ENCODE measurements at regions not wholly inside any gene's neighbourhood (a gene's known extent, or its start where the extent isn't known, plus 50 kb on each side); places are given as distances from the start of the nearest gene placed in this dataset.

DNA sequence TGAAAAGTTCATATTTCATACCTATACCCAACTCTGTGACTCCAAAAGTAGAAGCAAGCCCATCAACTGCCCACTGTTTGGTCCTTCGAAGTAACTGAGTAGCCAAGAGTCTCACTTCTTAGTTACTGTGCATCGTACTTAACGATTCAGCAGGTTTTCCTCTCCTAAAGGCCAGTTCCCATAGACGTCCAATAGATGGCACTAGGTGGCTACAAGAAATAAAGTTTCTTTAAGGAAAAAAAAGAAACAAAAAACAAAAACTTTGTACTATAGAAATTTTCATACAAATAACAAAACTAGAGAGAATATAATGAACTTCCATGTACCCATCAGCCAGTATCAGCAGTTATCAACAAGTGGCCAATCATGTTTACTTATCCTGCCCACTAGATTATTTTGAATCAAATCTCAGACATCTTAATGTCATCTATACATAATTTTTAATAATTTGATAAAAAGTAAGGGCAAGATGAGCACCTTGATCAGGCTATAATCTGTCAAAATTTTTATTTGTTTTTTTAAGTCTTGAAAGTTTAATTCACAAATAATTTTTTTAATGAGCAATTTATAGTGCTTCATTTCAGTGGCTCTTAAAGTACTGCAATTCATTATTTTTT, 63.8 kb upstream of the ACP3 start:
- H3K4me1 ChIP-seq (ENCODE audit: insufficient read depth): peaks cover 34% of the 10 kb centered on the region
- no peaks in the 10 kb centered on the region for H4K20me1 ChIP-seq (ENCODE audit: insufficient read depth)
- TF ChIP-seq EZH2 (IDR thresholded peaks at IDR 0.05; ENCODE audit: insufficient read depth, poor library complexity, severe bottlenecking) (no peak), EZH2phosphoT487 (IDR thresholded peaks at IDR 0.05; ENCODE audit: insufficient read depth, low read depth) (no peak)
- in situ Hi-C loops (cut with MboI): loop anchor here (10.0 kb wide), 1 partner anchor 151 kb away; no protein-coding TSS in a partner anchor
- H3K4me3 ChIP-seq: no peak overlapping the region
- no peak overlapping the region for H3K4me2 ChIP-seq (ENCODE audit: unreplicated experiment)
- H3K9me2 ChIP-seq (ENCODE audit: insufficient read depth): no peaks in the 10 kb centered on the region
- no peaks in the 10 kb centered on the region for H3K36me3 ChIP-seq (ENCODE audit: low read depth)
- peak; percentile 83 for DNase-seq
- H3K27ac ChIP-seq: peak overlapping the region; percentile 97
- 8 to 9% methylated on average over 4 of the region's 4 CpGs for WGBS, 2 experiments (ENCODE audit: low coverage in 1 of 2, low lambda C conversion rate in 2 of 2, missing lambda C conversion rate in 2 of 2)
- H2AFZ ChIP-seq: no peak overlapping the region
- H3K9ac ChIP-seq: 0 out of 2 replicates have a peak overlapping the region, but pooled peaks have one; percentile 6
- no peaks in the 10 kb centered on the region for H3K79me2 ChIP-seq (ENCODE audit: insufficient read depth)
- H3K9me3 ChIP-seq (ENCODE audit: low read depth): no peaks in the 10 kb centered on the region
- peaks cover 35% of the 10 kb centered on the region for H3F3A ChIP-seq (ENCODE audit: insufficient read depth)
- no peaks in the 10 kb centered on the region for H3K27me3 ChIP-seq (replicated peaks; ENCODE audit: insufficient read depth)

DNA sequence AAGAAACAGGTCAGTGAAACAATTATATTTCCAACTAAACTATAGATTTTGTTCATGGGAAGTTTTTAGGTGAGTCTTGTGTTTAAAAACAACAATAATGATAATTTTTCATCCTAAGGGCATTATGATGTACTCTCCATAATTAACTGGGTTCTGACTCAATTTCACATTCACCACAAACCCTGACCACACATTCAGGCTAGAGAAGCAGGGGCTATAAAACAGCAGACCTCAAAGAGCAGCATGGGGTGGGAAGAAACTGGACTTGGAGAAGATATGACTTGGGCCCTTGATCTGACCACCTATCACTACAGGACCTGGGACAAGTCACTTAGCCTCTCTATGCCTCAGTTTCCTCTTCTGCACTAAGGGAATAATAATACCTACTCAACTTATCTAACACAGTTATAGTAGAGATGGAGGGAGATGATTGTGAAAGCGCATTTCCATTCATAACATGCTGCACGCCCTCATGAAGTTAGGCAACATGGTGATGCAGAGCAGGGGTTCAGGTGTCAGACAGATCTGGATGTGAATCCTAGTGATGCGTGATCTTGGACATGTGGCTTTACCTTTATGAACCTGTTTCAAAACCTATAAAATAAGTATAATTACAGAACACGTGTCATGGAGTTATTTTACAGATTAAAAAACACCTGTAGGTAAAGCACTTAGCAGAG, 63.0 kb upstream of the ACP3 start:
- no peak for TF ChIP-seq EZH2phosphoT487 (IDR thresholded peaks at IDR 0.05; ENCODE audit: insufficient read depth, low read depth)
- TF ChIP-seq EZH2 (IDR thresholded peaks at IDR 0.05; ENCODE audit: insufficient read depth, poor library complexity, severe bottlenecking): no peak
- in situ Hi-C loops (cut with MboI): loop anchor here (10.0 kb wide), 1 partner anchor 151 kb away; no protein-coding TSS in a partner anchor
- Histone ChIP-seq H3K27me3 (replicated peaks; ENCODE audit: insufficient read depth) (no peaks in the 10 kb centered on the region), H3K4me1 (ENCODE audit: insufficient read depth) (peaks cover 34% of the 10 kb centered on the region), H3K9me2 (ENCODE audit: insufficient read depth) (no peaks in the 10 kb centered on the region), H3K36me3 (ENCODE audit: low read depth) (no peaks in the 10 kb centered on the region), H4K20me1 (ENCODE audit: insufficient read depth) (no peaks in the 10 kb centered on the region), H3F3A (ENCODE audit: insufficient read depth) (peaks cover 35% of the 10 kb centered on the region), H3K27ac (peak overlapping the region; percentile 97), H3K9me3 (ENCODE audit: low read depth) (no peaks in the 10 kb centered on the region), H3K9ac (peak overlapping the region; percentile 69), H3K4me2 (ENCODE audit: unreplicated experiment) (peak overlapping the region; percentile 81), H2AFZ (0 out of 2 replicates have a peak overlapping the region, but pooled peaks have one; percentile 50), H3K4me3 (peak overlapping the region; percentile 51; the same call in 1 of the 2 replicates), H3K79me2 (ENCODE audit: insufficient read depth) (no peaks in the 10 kb centered on the region)
- 88 to 90% methylated on average over 4 of the region's 4 CpGs for WGBS, 2 experiments (ENCODE audit: low coverage in 1 of 2, low lambda C conversion rate in 2 of 2, missing lambda C conversion rate in 2 of 2)
- DNase-seq: peak; percentile 39

DNA sequence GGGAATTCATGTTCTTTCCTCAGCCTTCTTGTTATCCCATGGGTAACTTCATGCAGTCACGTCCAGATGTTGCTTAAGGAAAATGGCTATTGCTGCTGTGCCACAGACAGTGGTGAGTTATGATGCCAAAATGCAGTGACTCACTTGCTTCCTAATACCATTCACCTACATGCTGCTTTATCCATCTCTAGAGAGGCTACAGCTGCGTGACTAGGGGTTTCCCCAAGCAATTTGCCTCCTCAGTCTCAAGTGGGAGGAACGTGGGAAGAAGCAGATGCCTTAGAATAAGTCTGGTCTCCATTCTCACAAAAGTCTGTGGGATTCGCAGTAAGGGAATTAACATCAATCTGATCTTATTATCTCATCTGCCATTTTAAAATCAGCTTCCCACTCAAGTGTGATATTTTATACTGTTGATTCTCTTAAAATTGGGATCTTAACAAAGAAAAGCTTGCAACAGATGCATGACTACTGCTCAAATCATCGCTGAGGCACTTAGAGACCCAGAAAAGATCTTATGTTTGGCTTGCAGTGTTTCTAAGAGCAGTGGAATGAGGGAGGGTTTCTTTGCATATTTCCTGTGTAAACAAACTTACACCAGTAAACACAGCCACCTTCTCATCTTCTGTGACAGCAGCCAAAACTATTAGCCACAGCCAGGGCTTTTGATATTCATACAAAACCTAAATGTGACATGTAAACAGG, 62.0 kb upstream of the ACP3 start:
- no peaks in the 10 kb centered on the region for H4K20me1 ChIP-seq (ENCODE audit: insufficient read depth)
- 0 out of 2 replicates have a peak overlapping the region, but pooled peaks have one; percentile 50 for H2AFZ ChIP-seq
- no peaks in the 10 kb centered on the region for H3K79me2 ChIP-seq (ENCODE audit: insufficient read depth)
- H3K4me2 ChIP-seq (ENCODE audit: unreplicated experiment): peak overlapping the region; percentile 81
- H3K4me1 ChIP-seq (ENCODE audit: insufficient read depth): peaks cover 34% of the 10 kb centered on the region
- H3F3A ChIP-seq (ENCODE audit: insufficient read depth): peaks cover 35% of the 10 kb centered on the region
- no peak for TF ChIP-seq EZH2 (IDR thresholded peaks at IDR 0.05; ENCODE audit: insufficient read depth, poor library complexity, severe bottlenecking)
- H3K9me3 ChIP-seq (ENCODE audit: low read depth): no peaks in the 10 kb centered on the region
- peak; percentile 95 for DNase-seq
- no peaks in the 10 kb centered on the region for H3K27me3 ChIP-seq (replicated peaks; ENCODE audit: insufficient read depth)
- WGBS, 2 experiments (ENCODE audit: low coverage in 1 of 2, low lambda C conversion rate in 2 of 2, missing lambda C conversion rate in 2 of 2): 1 to 4% methylated on average over 5 of the region's 5 CpGs
- H3K4me3 ChIP-seq: peak overlapping the region; percentile 51
- in situ Hi-C loops (cut with MboI): loop anchor here (10.0 kb wide), 1 partner anchor 150 kb away; no protein-coding TSS in a partner anchor
- H3K9me2 ChIP-seq (ENCODE audit: insufficient read depth): no peaks in the 10 kb centered on the region
- no peaks in the 10 kb centered on the region for H3K36me3 ChIP-seq (ENCODE audit: low read depth)
- peak overlapping the region; percentile 97 for H3K27ac ChIP-seq
- H3K9ac ChIP-seq: peak overlapping the region; percentile 69

DNA sequence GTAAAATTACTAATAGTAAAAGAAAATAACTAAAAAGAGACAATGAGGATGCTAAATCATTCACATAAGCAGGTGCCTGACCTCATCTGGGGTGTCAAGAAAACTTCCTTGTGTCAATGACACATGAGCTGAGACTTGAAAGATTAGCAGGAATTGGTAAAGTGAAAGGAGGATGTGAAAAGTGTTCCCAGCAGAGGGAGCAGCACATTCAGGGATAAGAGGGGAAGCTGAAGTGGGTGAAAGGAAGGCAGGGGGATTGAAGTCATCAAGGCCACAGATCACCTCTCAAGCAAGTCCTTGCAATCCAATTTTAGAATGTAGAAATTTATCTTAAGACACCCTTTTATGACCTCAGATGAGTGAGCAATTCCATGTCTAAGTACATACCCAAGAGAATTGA, 60.2 kb upstream of the ACP3 start:
- Histone ChIP-seq H3K4me3 (no peak overlapping the region), H3K9me2 (ENCODE audit: insufficient read depth) (no peaks in the 10 kb centered on the region), H3K27me3 (replicated peaks; ENCODE audit: insufficient read depth) (no peaks in the 10 kb centered on the region), H3F3A (ENCODE audit: insufficient read depth) (peaks cover 35% of the 10 kb centered on the region), H3K79me2 (ENCODE audit: insufficient read depth) (no peaks in the 10 kb centered on the region), H3K4me2 (ENCODE audit: unreplicated experiment) (no peak overlapping the region), H4K20me1 (ENCODE audit: insufficient read depth) (no peaks in the 10 kb centered on the region), H3K4me1 (ENCODE audit: insufficient read depth) (peaks cover 39% of the 10 kb centered on the region), H3K27ac (no peak overlapping the region), H3K9me3 (ENCODE audit: low read depth) (no peaks in the 10 kb centered on the region), H2AFZ (no peak overlapping the region), H3K9ac (no peak overlapping the region), H3K36me3 (ENCODE audit: low read depth) (no peaks in the 10 kb centered on the region)
- peak; percentile 72 for DNase-seq
- in situ Hi-C loops (cut with MboI): loop anchor here (10.0 kb wide), 1 partner anchor 148 kb away; no protein-coding TSS in a partner anchor
- no peak for TF ChIP-seq EZH2phosphoT487 (IDR thresholded peaks at IDR 0.05; ENCODE audit: insufficient read depth, low read depth)
- TF ChIP-seq EZH2 (IDR thresholded peaks at IDR 0.05; ENCODE audit: insufficient read depth, poor library complexity, severe bottlenecking): no peak

All from GM23248 (cell line).